AG09319 (cell line): ENCODE measurements at regions not wholly inside any gene's neighbourhood (a gene's known extent, or its start where the extent isn't known, plus 50 kb on each side); places are given as distances from the start of the nearest gene placed in this dataset.

Source experiments
- DNase-seq: peaks from one replicate; pipeline ENCODE4 v3.0.0-alpha.2; 2010; ENCODE audit warnings: low read depth; ENCODE audit errors: extremely low read depth
- CTCF ChIP-seq: IDR thresholded peaks from 2 replicates; pipeline ENCODE4 v1.5.1; 2011; ENCODE audit warnings: low read depth, mild to moderate bottlenecking, inconsistent platforms, low read length, moderate library complexity

- TF ChIP-seq CTCF: no peak
- peak; percentile 58 for DNase-seq
Observed at GRCh38 chr7:4613846-4614548, 68.1 kb upstream of the FOXK1 start.

- DNase-seq: no peak
- TF ChIP-seq CTCF: no peak
Observed at GRCh38 chr7:4616116-4616515, 66.0 kb upstream of the FOXK1 start.

- DNase-seq: no peak
- no peak for TF ChIP-seq CTCF
Observed at GRCh38 chr7:4621396-4621795, 60.7 kb upstream of the FOXK1 start.

- DNase-seq: no peak
- no peak for TF ChIP-seq CTCF
Observed at GRCh38 chr7:4626318-4626845, 55.7 kb upstream of the FOXK1 start.

GRCh38 chr7:4629287-4629895, 52.7 kb upstream of the FOXK1 start:
- TF ChIP-seq CTCF: no peak
- no peak for DNase-seq

GRCh38 chr7:4631380-4632179, 50.5 kb upstream of the FOXK1 start:
- peak; percentile 80 for DNase-seq
- peak; percentile 80 for TF ChIP-seq CTCF
